ENCODE measurements at regions not wholly inside any gene's neighbourhood (a gene's known extent, or its start where the extent isn't known, plus 50 kb on each side); places are given as distances from the start of the nearest gene placed in this dataset.

GRCh38 chr2:16009560-16009959, 69.2 kb downstream of the MYCN start:
- H3K4me3 ChIP-seq (ENCODE audit: low read depth, low read length), result no peak overlapping the region
- TF ChIP-seq, protein P1, sequence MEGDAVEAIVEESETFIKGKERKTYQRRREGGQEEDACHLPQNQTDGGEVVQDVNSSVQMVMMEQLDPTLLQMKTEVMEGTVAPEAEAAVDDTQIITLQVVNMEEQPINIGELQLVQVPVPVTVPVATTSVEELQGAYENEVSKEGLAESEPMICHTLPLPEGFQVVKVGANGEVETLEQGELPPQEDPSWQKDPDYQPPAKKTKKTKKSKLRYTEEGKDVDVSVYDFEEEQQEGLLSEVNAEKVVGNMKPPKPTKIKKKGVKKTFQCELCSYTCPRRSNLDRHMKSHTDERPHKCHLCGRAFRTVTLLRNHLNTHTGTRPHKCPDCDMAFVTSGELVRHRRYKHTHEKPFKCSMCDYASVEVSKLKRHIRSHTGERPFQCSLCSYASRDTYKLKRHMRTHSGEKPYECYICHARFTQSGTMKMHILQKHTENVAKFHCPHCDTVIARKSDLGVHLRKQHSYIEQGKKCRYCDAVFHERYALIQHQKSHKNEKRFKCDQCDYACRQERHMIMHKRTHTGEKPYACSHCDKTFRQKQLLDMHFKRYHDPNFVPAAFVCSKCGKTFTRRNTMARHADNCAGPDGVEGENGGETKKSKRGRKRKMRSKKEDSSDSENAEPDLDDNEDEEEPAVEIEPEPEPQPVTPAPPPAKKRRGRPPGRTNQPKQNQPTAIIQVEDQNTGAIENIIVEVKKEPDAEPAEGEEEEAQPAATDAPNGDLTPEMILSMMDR (conservative IDR thresholded peaks at IDR 0.05; ENCODE audit: low read depth, low read length), result no peak
- no peak for DNase-seq (ENCODE audit: low read depth)

- no peak for DNase-seq (ENCODE audit: low read depth)
- H3K4me3 ChIP-seq (ENCODE audit: low read depth, low read length), result no peak overlapping the region
- TF ChIP-seq, protein P1 (conservative IDR thresholded peaks at IDR 0.05; ENCODE audit: low read depth, low read length), result no peak
Measured at GRCh38 chr2:16008856-16009255, 68.5 kb downstream of the MYCN start.

DNA sequence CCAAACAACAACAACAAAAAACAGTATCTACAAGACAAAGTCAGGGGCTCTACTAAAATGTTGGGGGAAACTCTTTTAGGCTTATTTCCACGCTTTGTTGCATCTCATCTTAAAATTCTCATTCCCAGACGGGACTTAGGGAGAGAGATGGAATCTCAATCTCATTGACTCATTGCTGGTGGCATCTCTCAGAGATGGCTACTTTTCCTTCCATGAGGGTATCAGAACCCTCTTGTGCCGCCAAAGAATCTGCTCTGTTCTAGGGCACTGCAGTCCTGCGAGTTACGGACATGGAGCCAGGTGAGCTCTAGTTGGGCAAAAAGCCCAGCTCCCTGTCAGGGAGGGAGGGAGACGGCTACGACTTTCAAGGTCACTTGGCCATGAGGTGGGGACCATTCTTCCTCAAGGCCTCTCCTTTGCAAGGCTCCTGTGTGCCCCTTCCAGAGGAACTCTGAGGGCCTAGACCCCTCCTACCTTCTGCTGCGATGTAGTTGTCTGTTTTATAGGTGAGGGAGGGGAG, 68.0 kb downstream of the MYCN start:
- no peak overlapping the region for H3K4me3 ChIP-seq (ENCODE audit: low read depth, low read length)
- DNase-seq (ENCODE audit: low read depth), result no peak
- TF ChIP-seq, protein P1 (conservative IDR thresholded peaks at IDR 0.05; ENCODE audit: low read depth, low read length), result no peak

DNA sequence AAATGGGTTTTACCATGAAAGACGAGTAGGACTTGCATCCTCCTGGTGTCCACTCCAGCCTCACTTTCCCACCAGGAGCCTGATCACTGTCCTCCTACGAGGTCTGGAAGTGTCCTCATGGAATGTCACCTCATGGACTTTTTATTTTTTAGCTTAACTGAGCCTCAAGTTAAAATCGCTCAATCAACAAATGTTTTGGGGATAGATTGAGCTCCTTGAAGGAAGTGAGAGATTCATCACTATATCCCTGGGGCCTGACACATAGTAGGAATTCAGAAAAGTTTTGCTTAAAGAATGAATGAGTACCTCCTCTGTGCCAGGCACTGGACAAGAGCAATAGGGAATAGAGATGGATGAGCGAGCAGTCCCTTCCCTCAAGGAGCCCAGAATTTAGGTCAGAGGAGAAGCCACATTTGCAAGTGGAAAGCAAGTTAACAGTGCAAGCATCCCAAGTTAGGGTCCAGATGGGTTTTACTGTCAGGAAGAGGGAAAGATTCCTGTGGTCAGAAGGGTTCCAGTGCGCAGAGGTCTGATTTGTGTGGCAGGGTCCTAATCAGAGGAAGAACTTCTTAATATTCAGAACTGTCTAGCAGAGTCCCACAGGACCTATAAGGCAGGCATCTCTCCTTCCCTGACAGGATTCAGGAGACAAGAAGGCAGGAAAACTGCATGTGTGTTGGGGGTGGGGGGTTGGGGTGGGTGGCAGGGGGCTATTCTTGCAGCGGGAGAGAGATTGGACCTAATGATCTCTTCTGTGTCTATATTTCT, 67.0 kb downstream of the MYCN start:
- no peak for DNase-seq (ENCODE audit: low read depth)
- TF ChIP-seq, protein P1 (conservative IDR thresholded peaks at IDR 0.05; ENCODE audit: low read depth, low read length), result no peak
- no peak overlapping the region for H3K4me3 ChIP-seq (ENCODE audit: low read depth, low read length)

- no peak for DNase-seq (ENCODE audit: low read depth)
- no peak overlapping the region for H3K4me3 ChIP-seq (ENCODE audit: low read depth, low read length)
- TF ChIP-seq, protein P1 (conservative IDR thresholded peaks at IDR 0.05; ENCODE audit: low read depth, low read length), result no peak
Measured at GRCh38 chr2:16006537-16007166, 66.3 kb downstream of the MYCN start.

DNA sequence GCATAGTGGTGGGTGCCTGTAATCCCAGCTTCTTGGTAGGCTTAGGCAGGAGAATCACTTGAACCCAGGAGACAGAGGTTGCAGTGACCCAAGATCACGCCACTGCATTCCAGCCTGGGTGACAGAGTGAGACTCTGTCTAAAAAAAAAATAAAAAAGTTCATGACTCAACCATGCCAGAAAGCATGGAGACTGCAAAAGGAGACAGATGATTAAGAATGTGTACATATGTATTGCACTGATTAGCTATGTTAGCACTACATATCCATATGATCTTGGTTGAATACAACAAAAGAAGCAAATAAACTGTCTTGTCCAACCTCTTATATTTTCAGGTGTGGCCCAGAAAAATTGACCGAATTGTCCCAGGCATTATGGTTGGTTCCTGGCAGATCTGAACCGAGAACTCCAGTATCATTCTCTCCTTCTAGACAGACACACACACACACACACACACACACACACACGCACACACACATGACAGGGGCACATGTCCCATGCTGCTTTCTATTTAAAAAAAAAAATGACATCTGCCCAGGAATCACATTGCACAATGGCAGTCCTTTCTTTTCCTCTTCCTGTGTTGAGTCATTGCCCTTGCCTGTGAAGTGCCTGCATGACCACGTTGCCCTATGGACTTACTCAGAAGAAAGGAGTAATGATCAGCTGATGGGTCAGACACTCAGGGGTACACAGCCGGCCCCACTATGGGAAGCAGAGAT, 65.6 kb downstream of the MYCN start:
- no peak overlapping the region for H3K4me3 ChIP-seq (ENCODE audit: low read depth, low read length)
- TF ChIP-seq, protein P1 (conservative IDR thresholded peaks at IDR 0.05; ENCODE audit: low read depth, low read length), result no peak
- DNase-seq (ENCODE audit: low read depth), result no peak

Measured in choroid plexus epithelial cell (primary cell).